OCI-LY1 (cell line): ENCODE measurements at regions not wholly inside any gene's neighbourhood (a gene's known extent, or its start where the extent isn't known, plus 50 kb on each side); places are given as distances from the start of the nearest gene placed in this dataset.

Source experiments
- CTCF ChIP-seq: fragments of 200-600 bp; sonication (generic), shearing (Covaris generic); IDR thresholded peaks from 2 replicates; pipeline ENCODE4 v1.5.1; 2017; ENCODE audit warnings: mild to moderate bottlenecking, antibody characterized with exemption, low read length, moderate library complexity, mixed read lengths
- EZH2 ChIP-seq: fragments of 200-600 bp; sonication (generic), shearing (Covaris generic); IDR thresholded peaks from 2 replicates; pipeline ENCODE4 v1.8.0; 2017; ENCODE audit warnings: borderline replicate concordance, mixed run types, mild to moderate bottlenecking, antibody characterized with exemption, low read length, moderate library complexity, mixed read lengths

- TF ChIP-seq CTCF (no peak), EZH2 (no peak)
Measured at GRCh38 chr20:24862606-24863005, 86.5 kb upstream of the CST7 start.
